Renal cortex interstitium (tissue), 11 donors: ENCODE measurements at regions not wholly inside any gene's neighbourhood (a gene's known extent, or its start where the extent isn't known, plus 50 kb on each side); places are given as distances from the start of the nearest gene placed in this dataset.
A peak's percentile ranks its signal among the peaks of the same experiment; 100 is the strongest.
"Not testable (repeated sequence)": the region's sequence is repeated elsewhere in the genome, so short reads cannot be mapped to it uniquely, and the experiment has no call there.

Source experiments
- DNase-seq, 11 donors: peaks; one replicate each; pipeline ENCODE4 v3.0.0-alpha.2; 2013; ENCODE audit warnings: low read depth in 9 of 11, low spot score in 4 of 11; ENCODE audit errors: extremely low read depth in 1 of 11

DNA sequence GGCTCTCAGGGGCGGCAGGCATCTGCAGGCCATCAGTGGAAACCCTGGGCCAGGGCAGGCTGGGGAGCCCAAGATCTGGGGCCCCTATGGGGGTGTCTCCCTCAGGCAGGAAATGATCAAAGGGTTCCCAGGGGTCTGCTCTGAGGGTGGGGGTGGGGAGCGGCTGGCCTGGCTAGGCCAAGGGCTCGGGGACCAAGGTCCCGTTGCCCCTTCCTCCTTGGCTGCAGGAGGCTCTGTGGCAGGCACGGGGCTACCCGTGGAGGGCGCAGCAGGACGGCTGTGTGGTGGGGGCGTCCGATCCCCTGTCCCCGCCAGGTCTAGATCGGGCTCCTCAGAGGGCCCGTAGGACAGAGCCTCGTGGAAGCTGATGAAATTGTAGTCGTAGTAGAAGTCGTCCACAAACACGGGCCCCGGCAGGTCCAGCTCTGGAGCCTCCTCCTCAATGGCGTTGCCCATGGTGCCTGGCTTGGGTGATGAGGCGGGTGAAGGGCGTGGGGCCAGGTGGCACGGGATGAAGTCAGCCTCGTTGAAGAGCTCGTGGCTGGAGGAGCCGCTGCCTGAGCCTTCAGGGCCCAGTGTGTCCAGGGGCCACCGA, 117.8 kb upstream of the AKAP13 start:
- DNase-seq, result not testable (repeated sequence)

DNA sequence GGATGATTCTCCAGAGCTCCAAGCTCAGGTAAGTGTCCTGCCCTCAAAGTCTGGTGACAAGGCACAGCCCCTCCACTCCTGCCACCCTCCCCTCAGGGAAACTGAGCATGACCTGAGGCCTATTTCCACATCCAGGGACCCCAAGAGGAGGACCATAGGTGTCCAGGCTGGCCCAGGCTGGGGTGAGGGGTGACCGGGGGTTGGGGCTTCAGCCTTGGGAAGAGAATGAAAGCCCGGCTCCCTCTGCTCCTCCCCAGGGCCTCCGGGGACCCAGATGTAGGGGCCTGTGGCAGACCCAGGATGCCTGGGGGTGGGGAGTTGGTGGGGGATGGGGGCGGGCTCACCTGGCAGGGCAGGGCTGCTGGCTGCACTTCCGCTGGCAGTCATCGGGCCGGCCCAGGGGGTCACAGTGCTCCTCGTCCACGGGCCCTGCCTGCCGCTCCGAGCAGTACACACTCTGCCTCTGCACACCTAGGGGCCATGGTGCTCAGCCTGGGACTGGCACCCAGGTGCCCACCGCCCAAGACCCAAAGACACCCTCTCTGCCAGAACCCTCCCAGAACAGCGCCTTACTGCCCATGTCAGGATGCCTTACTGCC, 116.5 kb upstream of the AKAP13 start:
- DNase-seq, result not testable (repeated sequence)

- DNase-seq, result not testable (repeated sequence)
Measured at GRCh38 chr15:85264614-85265190, 115.7 kb upstream of the AKAP13 start.

GRCh38 chr15:85267158-85267857, 113.1 kb upstream of the AKAP13 start:
- not testable (repeated sequence) for DNase-seq

DNA sequence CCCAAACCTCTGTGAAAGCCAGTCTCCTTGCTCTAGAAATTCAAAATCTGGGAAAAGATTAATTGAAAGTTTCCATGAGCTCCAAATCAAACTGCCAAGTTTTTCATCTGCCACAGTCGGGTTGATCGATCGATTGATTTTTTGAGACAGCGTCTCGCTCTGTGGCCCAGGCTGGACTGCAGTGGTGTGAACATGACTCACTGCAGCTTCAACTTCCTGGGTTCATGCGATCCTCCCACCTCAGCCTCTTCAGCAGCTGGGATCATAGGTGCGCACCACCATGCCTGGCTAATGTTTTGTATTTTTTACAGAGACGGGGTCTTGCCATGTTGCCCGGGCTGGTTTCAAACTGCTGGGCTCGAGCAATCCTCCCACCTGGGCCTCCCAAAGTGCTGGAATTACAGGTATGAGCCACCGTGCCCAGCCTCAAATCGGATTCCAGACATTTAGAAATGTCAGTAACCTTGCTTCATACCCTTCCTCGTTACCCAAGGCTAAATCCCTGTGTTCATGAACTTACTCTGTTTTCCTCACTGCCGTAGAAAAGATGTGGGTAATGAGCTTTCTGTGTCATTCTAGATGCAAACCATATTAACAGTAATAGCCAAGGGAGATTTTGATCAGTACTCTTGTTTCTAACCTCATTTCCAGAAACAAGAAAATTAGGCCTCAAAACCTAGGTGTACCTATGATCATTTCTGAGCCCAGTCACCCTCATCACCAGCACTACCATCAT, 105.9 kb upstream of the AKAP13 start:
- no peak for DNase-seq

- no peak for DNase-seq
Measured at GRCh38 chr15:85276508-85276907, 103.9 kb upstream of the AKAP13 start.

DNA sequence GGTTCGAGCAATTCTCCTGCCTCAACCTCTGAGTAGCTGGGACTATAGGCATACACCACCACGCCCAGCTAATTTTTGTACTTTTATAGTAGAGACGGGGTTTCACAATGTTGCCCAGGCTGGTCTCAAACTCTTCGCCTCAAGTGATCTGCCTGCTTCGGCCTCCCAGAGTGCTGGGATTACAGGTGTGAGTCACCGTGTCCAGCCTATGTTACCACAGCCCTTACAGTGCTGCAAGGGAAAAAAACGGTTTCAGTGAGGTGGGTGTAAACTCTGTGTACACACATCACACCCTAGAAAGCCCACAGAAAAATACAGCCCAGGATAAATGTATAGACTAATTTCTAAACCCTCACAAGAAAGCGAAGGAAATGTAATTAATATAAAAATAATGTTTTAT, 103.5 kb upstream of the AKAP13 start:
- DNase-seq, result no peak

- DNase-seq, result no peak
Measured at GRCh38 chr15:85277847-85278370, 102.5 kb upstream of the AKAP13 start.

DNA sequence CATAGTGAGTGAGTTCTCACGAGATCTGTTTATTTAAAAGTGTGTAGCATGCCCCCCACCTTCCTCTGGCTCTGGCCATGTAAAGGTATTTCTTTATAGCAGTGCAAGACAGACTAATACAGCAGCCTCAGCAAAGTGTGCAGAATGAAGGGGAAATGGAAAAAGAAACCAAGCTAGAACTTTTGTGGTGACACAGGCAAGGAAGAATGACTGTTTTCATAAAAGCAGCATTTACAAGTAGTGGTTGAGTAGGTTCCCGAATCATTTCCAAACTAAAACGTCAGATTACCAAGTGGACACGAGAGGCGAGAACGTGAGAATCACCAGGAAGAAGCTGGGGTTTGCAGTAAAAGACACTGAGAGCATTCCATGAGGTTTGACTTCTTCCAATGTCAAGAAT, 100.2 kb upstream of the AKAP13 start:
- DNase-seq, result no peak

DNA sequence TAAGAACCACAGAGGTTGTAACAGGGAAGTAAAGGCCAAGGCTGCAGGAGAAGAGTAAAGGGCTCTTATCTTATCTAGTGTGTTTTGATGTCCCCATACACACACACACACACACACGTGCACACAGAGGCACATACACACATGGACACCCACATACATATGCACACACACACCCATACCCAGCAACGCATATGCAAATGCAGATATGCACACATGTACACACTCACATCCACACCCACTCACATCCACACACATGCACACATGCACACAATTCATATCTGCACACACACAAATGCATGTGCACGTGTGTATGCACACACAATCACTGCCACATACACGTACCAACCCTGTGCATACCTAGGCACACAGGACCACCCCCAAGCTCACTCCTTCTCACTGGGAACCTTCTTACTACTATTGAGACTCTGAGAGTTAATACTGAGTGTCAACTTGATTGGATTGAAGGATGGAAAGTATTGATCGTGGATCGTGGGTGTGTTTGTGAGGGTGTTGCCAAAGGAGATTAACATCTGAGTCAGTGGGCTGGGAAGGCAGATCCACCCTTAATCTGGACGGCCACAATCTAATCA, 99.0 kb upstream of the AKAP13 start:
- DNase-seq, result no peak

DNA sequence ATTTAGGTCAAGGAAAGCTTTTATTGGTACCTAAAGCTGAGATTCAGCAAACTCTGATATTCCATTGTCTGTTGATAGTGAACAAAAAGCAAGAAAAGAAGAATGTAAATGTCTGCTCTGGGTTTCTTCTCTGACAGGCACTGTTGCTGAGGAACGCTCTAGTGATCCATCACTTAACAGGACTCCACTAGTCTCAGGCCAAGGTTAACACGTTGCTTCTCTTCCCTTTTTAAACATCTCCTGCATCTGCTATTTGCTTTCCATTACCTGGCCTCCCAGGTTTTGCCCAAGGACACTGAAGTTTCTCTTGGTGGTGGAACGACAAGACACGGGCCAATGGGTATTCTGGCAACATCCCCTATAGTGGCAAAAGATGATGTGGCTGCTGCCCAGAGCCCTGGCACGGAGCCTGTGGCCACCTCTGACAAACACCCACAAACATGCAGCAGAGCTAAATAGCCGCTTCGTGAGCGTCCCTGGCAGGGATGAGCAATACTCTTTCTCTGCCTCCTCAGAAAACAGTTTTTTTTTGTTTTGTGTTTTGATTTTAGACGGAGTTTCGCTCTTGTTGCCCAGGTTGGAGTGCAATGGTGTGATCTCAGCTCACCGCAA, 97.8 kb upstream of the AKAP13 start:
- no peak for DNase-seq

GRCh38 chr15:85283815-85284214, 96.6 kb upstream of the AKAP13 start:
- DNase-seq, result peak in 3 of 11 donors; percentile 3 to 12 (median 4)

- DNase-seq, result no peak
Measured at GRCh38 chr15:85284497-85284896, 95.9 kb upstream of the AKAP13 start.

GRCh38 chr15:85289677-85290365, 90.6 kb upstream of the AKAP13 start:
- DNase-seq, result peak in 1 of 11 donors; percentile 14

GRCh38 chr15:85292583-85292982, 87.8 kb upstream of the AKAP13 start:
- not testable (repeated sequence) for DNase-seq

GRCh38 chr15:85296615-85297402, 83.6 kb upstream of the AKAP13 start:
- peak; percentile 56 to 79 (median 68) for DNase-seq

DNA sequence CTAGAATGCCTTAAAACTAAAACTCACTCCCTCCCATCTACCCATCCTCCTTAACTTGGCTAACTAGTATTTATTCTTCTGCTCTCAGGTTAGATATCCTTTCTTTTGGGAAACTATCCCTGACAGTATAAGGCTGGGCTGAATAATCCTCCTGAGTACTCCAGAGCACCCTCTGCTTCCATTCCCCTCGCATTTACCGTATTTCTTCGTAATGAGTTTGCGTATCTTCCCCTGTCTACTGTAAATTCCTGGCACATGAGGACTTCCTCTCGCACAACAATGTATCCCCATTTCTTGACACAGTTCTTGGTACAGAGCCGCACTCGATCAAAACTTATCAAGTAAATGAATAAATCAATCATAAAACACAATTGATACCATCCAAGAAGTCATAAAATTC, 82.9 kb upstream of the AKAP13 start:
- no peak for DNase-seq
